HG03108 (cell line): ENCODE measurements at regions not wholly inside any gene's neighbourhood (a gene's known extent, or its start where the extent isn't known, plus 50 kb on each side); places are given as distances from the start of the nearest gene placed in this dataset.
"Not testable (repeated sequence)": the region's sequence is repeated elsewhere in the genome, so short reads cannot be mapped to it uniquely, and the experiment has no call there.

Source experiments
- ATAC-seq: cut with Tn5 transposase; IDR thresholded peaks from one replicate; pipeline ENCODE4 v1.9.1; 2021; ENCODE audit warnings: moderate library complexity; ENCODE audit not compliant: unreplicated experiment

DNA sequence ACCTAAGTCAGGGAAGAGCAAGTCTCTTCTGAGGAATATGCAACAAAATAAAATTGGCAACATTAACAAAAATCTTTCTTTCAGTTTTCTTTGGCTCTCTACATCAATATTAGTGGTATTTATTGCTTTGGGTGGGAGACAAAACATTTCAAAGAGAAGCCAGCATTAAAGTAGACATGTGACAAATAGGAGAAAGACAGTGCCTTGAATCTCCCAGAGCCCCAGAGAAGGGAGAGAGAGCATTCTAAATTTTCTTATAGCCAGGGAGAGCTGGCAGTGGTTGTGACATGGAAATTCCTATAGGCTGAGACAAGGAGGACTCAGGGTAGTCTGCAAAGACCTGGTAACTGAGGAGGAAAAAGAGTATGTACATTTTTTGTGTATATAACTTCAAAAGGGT is 79.4 kb upstream of the NREP start:
- ATAC-seq: no peak

DNA sequence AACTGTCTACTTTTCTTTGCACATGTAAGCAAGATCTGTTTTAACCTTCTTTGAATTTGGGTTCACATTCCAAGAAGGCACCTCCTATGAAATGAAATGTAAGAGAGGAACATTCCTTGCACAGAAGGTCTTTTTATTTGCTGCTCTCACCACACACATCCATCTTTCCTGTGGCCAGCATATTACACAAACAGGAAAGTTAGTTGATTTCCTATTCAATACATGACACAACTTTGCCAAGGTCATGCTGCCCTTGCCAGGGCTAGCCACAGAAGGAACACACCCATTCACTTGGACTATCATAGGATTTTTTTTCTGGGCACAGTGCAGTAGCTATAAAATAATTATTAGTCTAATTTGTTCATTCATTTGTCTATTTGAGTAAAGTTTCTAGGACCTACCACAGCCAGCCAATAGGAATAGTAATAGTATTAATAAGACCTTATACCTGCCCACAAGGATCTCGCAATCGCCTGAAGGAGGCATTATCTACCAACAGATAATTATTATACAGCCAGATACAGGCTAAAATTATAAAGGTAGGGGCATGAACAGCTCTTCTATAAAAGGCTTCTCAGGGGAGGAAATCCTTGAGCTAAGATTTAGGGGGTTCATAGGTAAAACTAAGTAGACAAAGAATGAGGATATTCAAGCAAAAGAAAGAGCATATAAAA is 78.1 kb upstream of the NREP start:
- no peak for ATAC-seq

DNA sequence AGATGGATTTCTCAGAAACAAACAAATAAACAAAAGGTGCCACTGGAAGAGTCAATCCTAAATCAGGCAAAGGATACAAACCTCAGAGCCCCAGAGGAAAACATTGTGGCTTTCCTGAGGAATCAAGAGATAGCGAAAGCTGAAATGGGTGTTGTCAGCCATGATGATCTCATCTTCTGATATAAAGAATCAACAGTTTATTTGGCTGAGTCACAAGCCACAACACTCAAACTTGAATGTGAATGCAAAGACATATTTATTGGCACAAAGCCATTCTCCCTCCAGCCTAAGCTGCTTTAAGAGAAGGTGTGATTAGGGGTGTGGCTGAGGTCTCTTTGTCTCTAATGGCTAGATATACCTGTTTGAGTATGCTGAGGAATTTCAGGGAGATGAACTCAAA is 73.3 kb upstream of the NREP start:
- no peak for ATAC-seq

DNA sequence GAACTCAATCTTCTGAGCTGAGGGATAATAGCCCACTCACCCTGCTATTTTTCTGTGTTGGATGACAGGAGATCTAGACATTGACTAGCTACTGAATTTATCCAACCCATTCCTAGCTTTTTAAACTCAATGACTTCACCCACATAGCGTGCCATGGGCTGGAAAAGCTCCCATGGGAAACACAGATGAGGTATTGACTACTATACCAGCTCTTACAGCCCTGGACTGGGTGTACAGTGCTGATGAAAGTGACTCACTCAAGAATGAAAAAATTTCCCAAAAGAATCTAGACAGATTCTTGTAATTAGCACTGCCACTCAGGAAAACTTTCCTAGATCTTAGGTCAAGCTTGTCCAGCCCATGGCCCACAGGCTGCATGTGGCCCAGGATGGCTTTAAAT is 72.7 kb upstream of the NREP start:
- ATAC-seq: no peak

DNA sequence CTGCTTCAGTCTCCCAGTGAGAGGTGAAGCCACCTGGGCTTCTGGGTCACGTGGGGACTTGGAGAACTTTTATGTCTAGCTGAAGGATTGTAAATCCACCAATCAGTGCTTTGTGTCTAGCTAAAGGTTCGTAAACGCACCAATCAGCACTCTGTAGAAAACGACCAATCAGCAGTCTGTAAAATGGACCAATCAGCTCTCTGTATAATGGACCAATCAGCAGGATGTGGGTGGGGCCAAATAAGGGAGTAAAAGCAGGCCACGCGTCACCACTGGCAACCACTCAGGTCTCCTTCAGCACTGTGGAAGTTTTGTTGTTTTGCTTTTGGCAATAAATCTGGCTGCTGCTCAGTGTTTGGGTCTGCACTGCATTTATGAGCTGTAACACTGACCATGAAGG is 69.1 kb upstream of the NREP start:
- ATAC-seq: no peak

DNA sequence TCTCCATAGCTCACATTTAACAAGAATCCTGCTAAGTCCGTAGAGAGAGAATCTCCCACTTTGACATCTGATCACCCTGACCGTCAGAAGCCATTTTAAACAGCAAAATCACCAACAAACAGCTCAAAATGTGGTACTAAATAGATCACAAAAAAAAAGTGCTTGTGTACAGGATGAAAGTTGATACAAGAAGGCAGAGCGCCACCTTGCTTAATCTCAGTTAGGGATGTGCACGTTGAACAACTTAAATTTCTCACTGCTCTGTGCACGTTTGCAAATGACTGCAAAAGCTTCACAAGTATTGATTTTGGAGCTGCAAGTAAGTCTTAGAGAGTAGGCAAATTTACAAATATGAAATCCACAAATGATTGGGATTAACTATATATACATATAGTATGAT is 63.1 kb upstream of the NREP start:
- no peak for ATAC-seq

DNA sequence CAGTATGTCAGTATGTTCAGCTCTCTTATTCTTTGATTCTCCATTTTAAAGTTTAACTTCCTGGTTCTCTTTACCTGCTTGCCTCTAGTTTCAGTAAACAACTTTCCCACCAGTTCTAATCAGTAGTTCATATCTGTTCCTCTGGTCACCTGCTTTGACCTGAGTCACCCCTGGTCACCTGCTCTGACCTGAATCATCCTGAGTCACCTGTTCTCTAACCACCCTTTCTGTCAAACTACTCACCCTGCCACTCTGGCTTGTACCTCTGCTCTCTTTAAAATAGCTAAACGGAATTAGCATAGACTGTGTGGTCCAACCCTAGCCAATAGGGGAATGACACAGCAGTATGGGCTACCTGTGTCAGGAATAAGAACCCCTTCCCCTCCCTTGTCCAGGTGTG is 62.0 kb upstream of the NREP start:
- ATAC-seq: not testable (repeated sequence)

DNA sequence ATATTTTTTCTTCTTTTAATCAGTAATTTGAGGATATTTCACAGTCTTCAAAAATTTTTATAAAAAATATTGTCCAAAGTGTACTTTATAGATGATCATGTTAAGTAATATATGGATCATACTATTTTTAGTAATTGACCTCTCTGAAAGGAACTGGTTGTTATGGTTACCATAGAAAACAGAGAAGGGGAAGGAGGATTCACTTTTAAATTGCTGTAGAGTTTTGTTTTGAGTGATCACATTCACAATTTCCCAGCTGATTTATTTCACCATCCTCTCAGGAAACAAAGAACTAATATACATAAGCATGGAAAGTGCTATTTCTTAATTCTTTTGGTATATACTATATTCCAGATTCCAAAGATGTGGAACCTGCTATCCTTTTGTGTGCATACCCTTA is 56.5 kb upstream of the NREP start:
- no peak for ATAC-seq

DNA sequence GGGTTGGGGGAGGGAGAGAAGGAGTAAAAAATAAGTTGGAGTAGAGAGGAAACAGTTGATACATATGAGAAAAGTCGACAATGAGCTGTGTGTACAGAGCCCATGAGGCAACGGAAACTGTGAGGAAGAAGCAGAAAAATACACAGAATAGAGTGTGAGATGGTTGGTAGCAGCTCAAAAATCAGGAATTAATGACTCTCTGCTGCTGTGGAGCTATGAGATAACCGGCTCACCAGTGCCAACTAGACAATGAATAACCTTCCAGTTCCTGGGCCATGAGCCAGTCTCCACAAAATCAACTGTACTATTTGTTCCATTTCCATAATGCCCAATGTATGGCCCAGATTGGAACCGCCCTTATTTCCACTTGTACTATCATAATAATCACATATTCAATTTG is 53.1 kb upstream of the NREP start:
- ATAC-seq: no peak
